Lower leg skin (tissue), 4 donors: ENCODE measurements at regions not wholly inside any gene's neighbourhood (a gene's known extent, or its start where the extent isn't known, plus 50 kb on each side); places are given as distances from the start of the nearest gene placed in this dataset.

Experiments used
- DNase-seq, 2 donors: peaks; one replicate each; pipeline ENCODE4 v3.0.0-alpha.2; 2019; ENCODE audit warnings: low spot score in 2 of 2
- H3K4me3 ChIP-seq: fragments of 200-600 bp; sonication (generic); 2 replicates; pipeline ENCODE4 v1.5.1; 2017; ENCODE audit warnings: mild to moderate bottlenecking, low read depth; ENCODE audit not compliant: poor library complexity, severe bottlenecking
- POLR2A ChIP-seq, 2 donors: fragments of 450-650 bp; IDR thresholded peaks; one replicate each; pipeline ENCODE4 v1.6.1; 2016 to 2017; ENCODE audit warnings: antibody characterized with exemption in 2 of 2, mild to moderate bottlenecking in 1 of 2, moderate library complexity in 1 of 2
- WGBS, 2 donors: methylation state at CpG; one replicate each; pipeline ENCODE4 v1.1.5; 2018; 5-methylcytosine and 5-hydroxymethylcytosine counted together
- intact Hi-C: fragments of 100-400 bp; cut with DNase I; formaldehyde crosslinking; loops from one replicate; pipeline ENCODE4 v1.15.0; 2023; ENCODE audit warnings: low total_unique reads
- TF ChIP-seq, protein P1 (sequence below), 3 donors: fragments of 450-650 bp; IDR thresholded peaks; one replicate each; pipeline ENCODE4 v1.5.1; 2016; ENCODE audit warnings: antibody characterized with exemption in 3 of 3, mild to moderate bottlenecking in 3 of 3, moderate library complexity in 2 of 3

DNA sequence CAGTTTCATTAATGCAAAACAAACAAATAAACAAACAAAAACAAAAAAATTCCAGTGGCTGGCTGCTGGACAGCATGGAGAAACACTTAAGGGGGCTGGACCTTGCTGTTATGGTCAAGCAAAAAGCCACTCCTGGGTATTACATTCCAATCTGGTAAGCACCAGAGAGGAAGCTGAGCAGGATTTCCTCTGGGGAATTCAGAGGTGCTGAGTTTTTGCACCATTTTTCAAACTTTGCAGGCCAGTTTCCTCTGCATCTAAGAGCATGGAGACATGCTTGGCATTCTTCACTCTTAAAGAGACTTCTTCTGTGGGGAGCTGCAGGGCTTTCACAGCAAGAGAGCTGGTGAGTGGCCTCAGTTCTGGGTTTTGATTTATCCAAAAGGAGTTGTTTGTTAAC is 84.5 kb downstream of the FZD1 start:
- no peak overlapping the region for H3K4me3 ChIP-seq
- DNase-seq = no peak
- intact Hi-C loops = no loop called here
- TF ChIP-seq, protein P1, sequence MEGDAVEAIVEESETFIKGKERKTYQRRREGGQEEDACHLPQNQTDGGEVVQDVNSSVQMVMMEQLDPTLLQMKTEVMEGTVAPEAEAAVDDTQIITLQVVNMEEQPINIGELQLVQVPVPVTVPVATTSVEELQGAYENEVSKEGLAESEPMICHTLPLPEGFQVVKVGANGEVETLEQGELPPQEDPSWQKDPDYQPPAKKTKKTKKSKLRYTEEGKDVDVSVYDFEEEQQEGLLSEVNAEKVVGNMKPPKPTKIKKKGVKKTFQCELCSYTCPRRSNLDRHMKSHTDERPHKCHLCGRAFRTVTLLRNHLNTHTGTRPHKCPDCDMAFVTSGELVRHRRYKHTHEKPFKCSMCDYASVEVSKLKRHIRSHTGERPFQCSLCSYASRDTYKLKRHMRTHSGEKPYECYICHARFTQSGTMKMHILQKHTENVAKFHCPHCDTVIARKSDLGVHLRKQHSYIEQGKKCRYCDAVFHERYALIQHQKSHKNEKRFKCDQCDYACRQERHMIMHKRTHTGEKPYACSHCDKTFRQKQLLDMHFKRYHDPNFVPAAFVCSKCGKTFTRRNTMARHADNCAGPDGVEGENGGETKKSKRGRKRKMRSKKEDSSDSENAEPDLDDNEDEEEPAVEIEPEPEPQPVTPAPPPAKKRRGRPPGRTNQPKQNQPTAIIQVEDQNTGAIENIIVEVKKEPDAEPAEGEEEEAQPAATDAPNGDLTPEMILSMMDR (IDR thresholded peaks at IDR 0.05) = no peak
- no peak for TF ChIP-seq POLR2A (IDR thresholded peaks at IDR 0.05)

DNA sequence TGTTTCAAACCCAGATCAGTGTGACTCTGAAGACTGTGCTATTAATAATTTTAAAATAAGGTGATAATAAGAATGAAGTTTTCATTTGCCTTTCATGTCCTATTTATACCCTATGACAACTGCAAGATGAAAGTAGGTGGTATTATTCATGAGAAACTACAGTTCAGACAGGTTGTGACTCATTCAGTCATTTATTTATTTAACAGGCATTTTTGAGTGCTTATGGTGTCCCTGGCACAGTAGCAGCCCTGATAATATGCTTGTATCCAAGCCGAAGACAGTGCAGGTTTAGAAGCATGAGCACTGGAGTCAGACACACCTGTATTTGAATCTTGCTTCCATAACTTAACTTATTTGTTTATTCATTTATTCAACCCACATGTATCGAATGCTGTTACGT is 87.1 kb downstream of the FZD1 start:
- TF ChIP-seq POLR2A (IDR thresholded peaks at IDR 0.05) = no peak
- TF ChIP-seq, protein P1 (IDR thresholded peaks at IDR 0.05) = no peak
- intact Hi-C loops = no loop called here
- DNase-seq = no peak
- 59 to 71% methylated on average over 3 of the region's 3 CpGs for WGBS, 2 donors
- H3K4me3 ChIP-seq = no peak overlapping the region

DNA sequence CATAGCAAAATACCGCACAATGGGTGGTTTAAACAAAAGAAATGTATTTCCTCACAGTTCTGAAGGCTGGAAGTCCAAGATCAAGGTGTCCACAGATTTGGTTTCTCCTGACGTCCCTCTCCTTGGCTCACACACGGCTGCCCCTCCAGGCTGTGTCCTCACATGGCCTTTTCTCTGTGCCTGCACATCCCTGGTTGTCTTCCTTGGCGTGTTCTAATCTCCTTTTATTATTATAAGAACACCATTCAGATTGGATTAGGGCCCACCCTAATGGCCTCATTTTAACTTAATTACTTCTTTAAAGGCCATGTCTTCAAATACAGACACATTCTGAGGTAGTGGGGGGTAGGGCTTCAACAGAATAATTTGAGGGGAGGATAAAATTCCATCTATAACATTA is 87.9 kb downstream of the FZD1 start:
- no peak overlapping the region for H3K4me3 ChIP-seq
- intact Hi-C loops = no loop called here
- no peak for DNase-seq
- TF ChIP-seq, protein P1 (IDR thresholded peaks at IDR 0.05) = no peak
- no peak for TF ChIP-seq POLR2A (IDR thresholded peaks at IDR 0.05)
- 69 to 82% methylated on average over 4 of the region's 4 CpGs for WGBS, 2 donors

DNA sequence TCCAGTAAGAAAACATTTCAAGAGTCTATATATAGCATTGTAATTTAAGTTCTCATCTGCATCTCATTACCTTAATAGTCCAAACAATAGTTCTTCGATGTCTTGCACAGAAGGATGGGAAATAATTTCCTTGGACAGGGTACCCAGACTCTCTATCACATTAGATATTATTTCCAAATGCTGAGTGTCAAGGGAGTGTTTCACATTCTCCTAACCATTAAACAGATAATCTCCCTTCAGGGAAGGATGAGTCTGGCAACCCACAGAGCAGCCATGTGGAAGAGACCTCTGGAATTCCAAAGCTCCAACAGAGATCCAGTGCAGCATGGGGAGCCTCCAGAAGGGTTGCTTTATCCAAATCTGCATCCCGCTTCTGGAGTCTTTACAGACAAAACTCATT is 89.6 kb downstream of the FZD1 start:
- intact Hi-C loops = no loop called here
- no peak for DNase-seq
- TF ChIP-seq POLR2A (IDR thresholded peaks at IDR 0.05) = no peak
- TF ChIP-seq, protein P1 (IDR thresholded peaks at IDR 0.05) = no peak
- no peak overlapping the region for H3K4me3 ChIP-seq
- WGBS, 2 donors = 60 to 63% methylated on average over 2 of the region's 2 CpGs

DNA sequence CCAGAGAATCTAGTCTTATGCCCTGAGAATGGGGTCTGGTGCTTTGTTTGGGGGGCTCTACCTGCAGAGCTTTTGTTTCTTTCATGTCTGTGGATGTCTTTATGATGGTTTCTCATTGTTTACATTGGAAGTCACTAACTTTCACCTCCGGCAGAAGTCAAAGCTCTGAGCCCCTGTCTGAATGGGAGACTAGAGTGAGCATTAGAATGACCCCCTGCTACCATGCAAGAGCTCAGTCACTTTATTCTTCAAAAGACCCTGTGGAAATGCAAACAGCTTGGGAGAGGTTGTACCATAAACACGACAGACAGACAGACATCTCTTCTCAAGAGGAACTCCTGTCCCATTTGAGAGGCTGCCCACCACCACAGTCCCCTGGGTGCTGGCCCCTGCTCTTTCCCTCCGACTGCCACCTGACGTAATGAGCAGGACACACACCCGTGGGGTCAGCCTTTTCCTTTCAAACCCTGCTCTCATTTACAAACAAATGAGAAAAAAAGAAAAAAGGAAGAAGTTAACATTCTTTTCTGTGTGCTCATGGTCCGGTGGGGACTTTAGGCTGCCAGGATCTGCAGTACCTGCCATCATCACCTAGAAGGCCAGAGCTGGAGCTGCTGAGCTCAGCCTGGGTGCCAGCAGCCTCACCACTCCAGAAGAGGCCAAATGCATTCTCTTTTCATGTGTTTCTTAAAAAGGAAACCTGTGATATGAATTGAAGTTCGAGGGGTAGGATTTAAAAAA is 91.6 kb downstream of the FZD1 start:
- 79 to 88% methylated on average over 7 of the region's 7 CpGs for WGBS, 2 donors
- H3K4me3 ChIP-seq = no peak overlapping the region
- no peak for DNase-seq
- intact Hi-C loops = no loop called here
- TF ChIP-seq, protein P1 (IDR thresholded peaks at IDR 0.05) = no peak
- TF ChIP-seq POLR2A (IDR thresholded peaks at IDR 0.05) = no peak

DNA sequence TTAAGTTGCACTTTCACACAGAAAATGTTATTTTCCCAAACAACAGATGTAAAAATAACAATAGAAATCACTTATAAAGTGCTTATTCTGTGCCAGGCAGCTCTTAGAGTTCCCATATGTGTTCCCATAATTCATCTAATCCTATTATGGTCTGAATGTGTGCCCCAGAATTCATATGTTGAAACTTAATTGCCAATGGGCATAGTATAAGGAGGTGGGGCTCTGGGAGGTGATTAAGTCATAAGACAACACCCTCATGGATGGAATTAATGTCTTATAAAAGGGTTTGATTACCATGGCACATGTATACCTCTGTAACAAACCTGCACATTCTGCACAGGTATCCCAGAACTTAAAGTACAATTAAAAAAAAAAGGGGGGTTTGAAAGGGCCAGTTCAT is 92.7 kb downstream of the FZD1 start:
- no peak for TF ChIP-seq POLR2A (IDR thresholded peaks at IDR 0.05)
- TF ChIP-seq, protein P1 (IDR thresholded peaks at IDR 0.05) = no peak
- DNase-seq = no peak
- intact Hi-C loops = no loop called here

More for the DNA sequence above, 92.7 kb downstream of the FZD1 start:
- H3K4me3 ChIP-seq = no peak overlapping the region
